CD4-positive, alpha-beta T cell treated with Interleukin-1 beta for 1 hour (primary cell): ENCODE measurements at regions not wholly inside any gene's neighbourhood (a gene's known extent, or its start where the extent isn't known, plus 50 kb on each side); places are given as distances from the start of the nearest gene placed in this dataset.
"Not testable (repeated sequence)": the region's sequence is repeated elsewhere in the genome, so short reads cannot be mapped to it uniquely, and the experiment has no call there.

Experiments
- DNase-seq, 2 donors: peaks; one replicate each; pipeline ENCODE4 v3.0.0-alpha.2; 2020 to 2022

DNA sequence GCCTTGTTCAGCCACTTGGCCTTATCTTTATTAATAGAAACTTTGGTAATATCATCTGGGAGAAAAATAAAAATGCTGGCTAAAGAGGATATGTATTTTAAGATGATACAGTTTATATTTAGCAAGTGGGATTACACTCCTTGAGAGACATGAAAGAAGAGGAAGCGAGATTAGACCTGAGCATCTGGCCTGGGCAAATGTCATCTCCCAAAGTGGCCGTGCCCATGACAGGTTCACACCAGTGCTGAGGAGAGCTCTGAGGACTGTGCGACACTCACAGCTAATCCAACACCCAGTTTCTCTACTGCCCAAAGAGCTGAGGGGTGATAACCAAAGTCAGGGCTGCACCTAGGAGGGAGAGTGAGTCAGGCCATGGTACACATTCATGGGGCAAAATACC, 121.7 kb upstream of the DUSP10 start:
- no peak for DNase-seq

DNA sequence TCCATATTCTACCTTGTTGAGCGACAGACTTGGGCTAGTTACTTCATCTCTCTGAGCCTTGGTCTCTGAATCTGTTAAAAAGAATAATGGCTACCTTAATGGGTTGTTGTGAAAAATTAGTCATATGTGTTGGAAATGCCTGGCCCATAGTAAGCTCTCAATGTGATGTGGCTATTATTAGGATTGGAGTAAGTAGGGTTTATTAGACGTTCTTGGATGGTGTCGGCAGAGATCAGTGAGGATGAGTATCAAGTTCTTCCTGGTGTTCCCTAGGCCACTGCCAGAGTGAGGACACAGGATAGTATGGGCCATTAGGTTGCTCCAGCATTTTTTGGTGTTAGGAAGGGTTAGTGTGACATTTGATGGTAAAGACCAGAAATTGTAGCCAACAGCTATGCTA, 121.1 kb upstream of the DUSP10 start:
- DNase-seq = no peak

DNA sequence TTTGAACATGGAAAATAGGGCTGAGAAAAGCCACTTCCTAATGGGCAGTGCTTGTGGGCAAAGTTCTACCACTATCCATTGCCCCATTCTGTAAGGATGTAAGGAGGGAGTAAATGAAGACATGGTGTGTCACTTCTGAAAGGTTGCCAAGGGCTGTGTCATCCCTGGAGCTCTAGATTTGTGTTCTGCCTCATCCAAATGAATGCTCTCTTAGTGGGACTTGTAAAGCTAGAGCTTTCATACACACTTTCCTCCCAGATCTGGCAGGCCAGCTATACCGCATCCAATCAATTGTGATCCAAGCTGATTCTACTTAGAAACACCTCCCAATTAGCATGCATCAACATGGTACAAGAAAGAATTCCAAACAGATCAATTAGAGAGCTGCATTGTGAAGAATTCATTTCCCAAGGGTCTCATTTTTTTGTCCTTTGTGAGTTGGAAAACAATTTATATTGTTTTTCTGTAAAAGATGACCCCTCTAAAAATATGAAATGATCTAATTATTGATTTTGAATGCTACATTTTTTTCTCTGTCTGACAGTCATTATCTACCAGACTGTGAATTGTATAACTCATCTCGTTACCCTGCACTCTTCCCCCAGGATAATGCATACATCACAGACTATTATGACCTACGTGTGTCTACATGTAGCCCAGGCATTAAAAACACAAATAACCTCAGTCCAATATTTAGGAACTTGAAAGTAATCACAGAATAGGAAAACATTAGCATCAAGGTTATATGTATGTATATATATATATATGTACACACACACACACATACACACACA, 117.1 kb upstream of the DUSP10 start:
- no peak for DNase-seq

DNA sequence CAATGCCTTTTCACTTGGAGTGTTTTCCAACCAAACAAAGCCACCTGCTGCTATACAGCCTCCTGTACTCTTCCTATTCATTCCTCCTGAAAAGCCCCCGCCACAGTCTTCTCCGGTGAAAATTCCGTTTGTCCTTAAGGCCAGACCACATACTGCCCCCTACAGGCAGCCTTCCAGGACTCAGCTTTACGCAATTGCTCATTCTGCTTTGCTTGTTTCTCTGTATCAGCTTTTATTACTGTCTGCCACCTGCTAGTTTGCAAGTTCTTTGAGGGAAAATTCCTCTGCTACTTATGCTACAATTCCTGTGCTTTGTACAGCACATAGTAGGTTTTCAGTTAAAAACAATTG, 115.2 kb upstream of the DUSP10 start:
- DNase-seq = not testable (repeated sequence)

DNA sequence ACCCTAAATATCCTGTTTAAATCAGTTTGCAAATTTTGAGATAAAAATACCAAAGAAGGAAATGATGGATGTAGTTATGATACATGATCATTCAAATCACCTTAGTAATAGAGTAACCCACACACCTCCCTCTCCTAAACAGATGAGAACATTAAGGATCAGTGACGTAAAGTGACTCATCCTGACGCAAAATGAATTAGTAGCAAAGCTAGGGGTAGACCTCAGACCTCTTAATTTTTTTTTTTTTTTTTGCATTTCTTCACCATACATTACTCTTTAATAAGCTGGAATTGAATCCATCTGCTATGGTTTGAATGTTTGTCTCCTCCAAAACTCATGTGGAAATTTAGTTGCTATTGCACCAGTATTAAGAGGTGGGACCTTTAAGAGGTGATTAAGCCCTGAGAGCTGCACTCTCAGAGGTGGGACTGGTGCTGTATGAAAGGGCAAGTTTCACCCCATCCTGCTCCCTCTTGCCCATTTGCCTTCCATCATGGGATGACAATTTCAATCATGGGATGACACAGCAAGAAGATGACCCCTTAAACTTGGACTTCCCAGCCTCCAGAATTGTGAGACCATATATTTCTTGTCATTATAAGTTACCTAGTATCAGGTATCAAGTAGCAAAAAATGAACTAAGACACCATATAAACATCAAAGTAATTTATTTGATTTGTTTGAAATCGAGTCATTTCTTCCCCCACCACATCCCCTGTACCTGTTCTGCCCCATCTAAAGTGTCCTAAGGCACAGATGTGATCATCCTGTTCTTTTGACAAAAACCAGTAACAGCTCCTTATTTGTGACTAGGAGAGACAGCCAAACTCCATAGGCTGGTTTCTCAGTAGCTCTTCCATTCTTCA, 114.6 kb upstream of the DUSP10 start:
- DNase-seq = no peak

GRCh38 chr1:221855156-221855555, 113.3 kb upstream of the DUSP10 start:
- no peak for DNase-seq

GRCh38 chr1:221851336-221851735, 109.4 kb upstream of the DUSP10 start:
- DNase-seq = no peak

DNA sequence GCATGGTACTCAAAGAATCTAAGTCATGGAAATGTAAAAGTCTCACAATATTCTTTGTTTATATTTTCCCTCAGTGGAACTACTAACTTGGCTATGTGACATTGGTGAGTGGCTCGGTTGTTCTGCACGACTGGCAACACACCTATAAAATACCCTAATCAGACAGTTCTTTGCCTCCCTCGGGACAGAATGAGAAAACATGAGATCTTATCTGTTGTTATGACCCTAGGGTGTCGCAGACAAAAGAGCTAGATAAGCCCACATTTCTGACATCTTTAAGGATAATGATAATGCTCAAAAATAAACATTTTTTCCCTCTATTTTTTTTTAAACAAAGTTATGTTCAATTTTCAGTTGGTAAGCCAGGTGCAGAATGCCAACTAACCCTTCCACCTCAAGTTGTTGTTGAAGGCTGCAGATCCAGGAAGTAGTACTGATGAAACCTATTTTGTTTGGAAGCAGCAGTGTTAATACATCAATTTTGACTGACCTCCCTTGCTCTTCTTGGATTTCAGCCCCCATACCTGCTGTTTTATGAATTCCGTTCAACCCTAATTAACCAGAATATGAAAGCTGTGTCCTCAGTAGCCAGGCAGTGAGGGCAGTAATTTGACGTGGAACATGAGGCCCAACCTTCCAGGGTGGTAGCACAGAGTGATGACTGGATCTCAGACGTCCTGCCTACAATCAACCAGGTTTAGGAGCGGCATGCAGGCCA, 108.7 kb upstream of the DUSP10 start:
- no peak for DNase-seq

- no peak for DNase-seq
These were observed 108.0 kb upstream of the DUSP10 start for GRCh38 chr1:221849897-221850296.

DNA sequence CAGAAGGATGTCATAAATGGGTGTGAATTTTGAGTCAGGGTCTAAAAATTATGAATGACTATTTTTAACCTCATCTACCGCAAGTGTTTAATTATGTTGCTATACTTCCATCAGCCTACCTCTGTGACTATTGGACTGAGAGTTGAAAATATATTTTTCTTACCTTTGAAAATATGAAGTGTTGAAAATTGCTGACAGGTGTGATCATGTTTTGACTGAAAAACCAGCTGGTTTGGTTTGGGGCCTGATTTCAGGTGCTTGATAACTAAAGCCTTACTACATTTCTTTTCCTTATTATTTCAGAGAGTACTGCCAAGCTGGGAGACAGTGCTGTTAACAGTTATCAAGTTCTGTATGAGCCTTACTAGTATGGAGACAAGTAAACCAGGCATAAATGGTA, 107.2 kb upstream of the DUSP10 start:
- no peak for DNase-seq

DNA sequence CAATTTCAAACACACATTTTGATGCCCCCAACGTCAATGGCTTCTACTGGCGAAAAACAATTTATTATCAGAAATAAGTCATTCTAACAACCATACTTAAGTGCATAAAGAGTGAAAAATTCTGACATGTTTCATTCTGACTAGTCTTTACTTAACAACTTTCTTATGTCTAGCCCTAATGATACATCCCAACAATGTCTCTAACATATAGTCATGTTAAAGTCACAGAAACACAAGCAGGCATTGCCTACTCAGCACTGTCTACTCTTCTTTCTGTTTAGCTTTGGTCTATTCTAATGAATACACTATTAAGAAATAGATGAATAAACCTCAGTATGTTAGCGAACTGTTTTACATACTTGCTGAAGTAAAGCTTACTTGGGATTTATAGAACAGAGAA, 105.8 kb upstream of the DUSP10 start:
- DNase-seq = no peak

- DNase-seq = no peak
These were observed 103.9 kb upstream of the DUSP10 start for GRCh38 chr1:221845650-221846371.

DNA sequence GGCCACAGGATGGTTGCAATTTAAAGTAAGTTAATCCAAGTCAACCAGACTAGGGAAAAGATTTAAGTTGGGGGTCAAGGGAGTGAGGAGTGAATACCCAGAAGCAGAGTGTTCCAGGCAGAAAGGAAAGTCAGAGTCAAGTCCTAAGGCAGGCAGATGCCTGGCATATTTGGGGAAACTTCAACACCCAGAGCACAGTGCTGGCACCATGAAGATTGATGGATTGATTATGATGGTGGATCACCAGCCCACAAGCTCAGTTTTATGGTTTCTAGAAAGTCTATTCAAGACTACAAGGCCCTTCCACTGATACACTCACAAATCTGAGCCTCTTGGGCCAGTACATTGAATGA, 100.1 kb upstream of the DUSP10 start:
- DNase-seq = no peak

DNA sequence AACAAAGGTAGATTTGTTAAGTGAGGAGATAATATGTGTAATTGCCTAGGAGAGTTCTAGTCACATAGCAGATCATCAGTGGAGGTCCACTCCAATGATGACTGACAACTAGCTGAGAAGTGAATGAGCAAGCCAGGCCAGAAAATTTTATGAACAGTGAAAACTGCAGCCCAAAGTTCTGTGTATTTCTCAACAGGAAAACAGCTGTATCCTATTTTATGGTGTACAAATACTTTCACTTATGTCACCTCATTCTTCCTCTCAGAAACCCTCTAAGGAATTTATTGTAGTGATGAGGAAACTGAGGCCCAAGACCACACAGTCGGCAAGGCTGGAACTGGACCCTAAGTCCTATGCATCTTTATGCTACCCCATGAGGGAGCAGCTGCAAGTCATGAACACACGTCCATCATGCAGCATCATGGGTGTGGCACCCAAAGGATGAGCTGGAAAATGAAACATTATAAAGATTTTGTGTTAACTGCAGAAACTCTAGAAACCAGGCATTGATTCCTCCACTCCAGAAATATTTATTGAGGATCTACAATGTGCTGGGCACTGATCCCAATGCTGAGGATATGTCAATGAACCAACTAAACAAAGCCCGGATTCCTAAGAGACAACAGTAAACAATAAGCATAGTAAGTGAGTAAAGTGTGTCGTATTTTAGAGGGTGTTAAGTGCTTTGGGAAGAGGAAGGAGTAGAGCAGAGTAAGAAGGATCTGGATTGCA, 99.5 kb upstream of the DUSP10 start:
- no peak for DNase-seq

DNA sequence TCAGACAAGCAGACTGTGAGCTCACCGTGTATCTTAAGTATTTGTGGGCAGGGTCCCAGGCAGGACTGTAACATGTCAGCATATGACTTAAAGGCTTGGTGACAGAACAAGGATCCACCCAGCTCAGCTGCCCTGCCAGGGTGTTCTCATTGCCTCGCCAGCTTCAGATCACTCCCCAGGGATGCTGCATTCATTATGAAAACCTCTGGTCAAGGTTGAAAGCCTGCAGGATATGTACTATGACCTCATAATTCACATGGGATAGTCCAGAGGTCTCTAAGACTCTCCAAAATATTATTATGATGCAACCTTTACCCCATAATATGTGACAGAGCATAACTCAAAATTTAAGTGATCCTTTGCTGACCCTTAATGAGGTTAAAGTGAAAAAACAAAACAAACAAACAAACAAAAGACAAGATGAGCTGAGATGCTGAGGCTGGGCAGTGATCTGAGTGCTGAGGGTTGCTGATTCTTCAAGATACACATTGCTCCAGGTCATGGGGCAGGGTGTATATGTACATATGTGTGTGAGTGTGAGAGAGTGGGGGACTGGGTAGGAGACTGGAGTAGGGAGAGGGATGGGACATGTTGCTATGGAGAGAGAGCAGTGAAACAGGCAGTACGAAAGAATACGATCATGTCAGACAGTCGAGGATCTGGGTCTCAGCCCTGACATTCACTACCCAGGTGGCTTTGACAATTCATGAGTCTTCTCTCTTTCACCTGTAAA, 98.8 kb upstream of the DUSP10 start:
- no peak for DNase-seq

- DNase-seq = peak; percentile 72 to 77
These were observed 98.0 kb upstream of the DUSP10 start for GRCh38 chr1:221839782-221840395.

DNA sequence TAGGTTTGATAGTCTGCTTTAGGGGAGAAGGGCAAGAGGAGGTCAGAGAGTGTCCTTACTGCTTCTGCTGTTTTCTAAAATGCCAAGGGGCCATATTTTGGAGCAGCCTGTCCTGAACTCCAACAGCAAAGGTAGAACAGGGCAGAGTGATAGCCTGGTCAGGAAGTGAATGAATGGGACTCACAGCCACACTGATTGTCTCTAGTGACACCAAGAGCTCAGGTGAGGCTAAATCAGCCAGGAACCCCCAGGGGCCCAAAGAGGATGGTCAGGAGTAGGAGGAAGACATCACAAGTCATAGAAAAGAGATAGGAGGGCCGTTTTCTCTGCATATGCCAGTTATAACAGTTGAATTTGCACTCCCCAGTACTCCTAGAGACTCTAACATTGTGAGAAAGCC, 97.4 kb upstream of the DUSP10 start:
- no peak for DNase-seq

GRCh38 chr1:221837896-221838295, 96.0 kb upstream of the DUSP10 start:
- peak in 1 of 2 donors; percentile 39 for DNase-seq

DNA sequence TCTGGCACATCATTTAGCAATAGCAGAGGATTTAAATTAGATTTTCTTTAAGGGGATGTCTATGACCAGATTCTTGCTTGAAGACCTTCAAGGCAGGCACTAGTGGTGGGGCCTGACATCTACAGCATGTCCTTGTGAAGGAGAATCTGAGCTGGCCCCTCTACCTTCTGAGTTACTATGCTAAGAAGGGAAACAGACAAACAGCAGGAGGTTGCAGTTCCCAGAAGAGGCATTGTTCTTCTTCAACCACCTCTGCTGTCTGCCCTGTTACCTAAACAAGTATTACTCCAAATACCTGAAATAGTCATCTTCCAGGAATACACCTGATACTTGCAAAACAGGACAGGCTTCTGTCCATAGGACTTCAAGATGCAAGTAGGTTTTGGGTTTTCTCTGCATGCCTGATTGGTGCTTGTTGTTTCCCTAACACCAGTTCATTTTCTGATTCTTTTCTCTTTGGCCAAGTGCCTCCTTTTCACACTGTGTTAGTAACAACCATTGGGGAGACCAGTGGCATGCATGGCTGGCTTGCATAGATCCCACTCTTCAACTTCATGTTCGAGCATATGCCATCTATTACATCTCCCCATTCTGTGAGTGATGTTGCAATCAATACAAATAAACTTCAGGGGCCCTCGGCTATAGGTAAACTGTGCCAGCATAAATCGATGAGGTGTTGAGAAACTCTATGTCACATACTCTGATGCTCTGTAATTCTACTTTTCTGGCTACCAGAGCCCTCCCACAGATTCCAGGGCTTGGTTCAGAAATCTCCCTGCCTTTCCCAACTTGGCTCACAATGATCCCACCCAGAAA, 93.0 kb upstream of the DUSP10 start:
- DNase-seq = no peak

- DNase-seq = no peak
These were observed 90.7 kb upstream of the DUSP10 start for GRCh38 chr1:221832617-221833016.
